DMS114 treated with DMSO at 0.1 percent for 48 hours (cell line): ENCODE measurements at regions not wholly inside any gene's neighbourhood (a gene's known extent, or its start where the extent isn't known, plus 50 kb on each side); places are given as distances from the start of the nearest gene placed in this dataset.

Source experiments
- DNase-seq: peaks from one replicate; lab custom pipeline; 2025; ENCODE audit not compliant: unreplicated experiment; lab: John Stamatoyannopoulos, UW

- no peak for DNase-seq
Observed at GRCh38 chr3:30292192-30292893, 314.1 kb upstream of the TGFBR2 start.

- no peak for DNase-seq
Observed at GRCh38 chr3:30293621-30294240, 312.7 kb upstream of the TGFBR2 start.

GRCh38 chr3:30294241-30294667 is 312.1 kb upstream of the TGFBR2 start:
- no peak for DNase-seq

- no peak for DNase-seq
Observed at GRCh38 chr3:30297112-30297511, 309.3 kb upstream of the TGFBR2 start.

GRCh38 chr3:30299674-30300385 is 306.6 kb upstream of the TGFBR2 start:
- DNase-seq, result no peak

DNA sequence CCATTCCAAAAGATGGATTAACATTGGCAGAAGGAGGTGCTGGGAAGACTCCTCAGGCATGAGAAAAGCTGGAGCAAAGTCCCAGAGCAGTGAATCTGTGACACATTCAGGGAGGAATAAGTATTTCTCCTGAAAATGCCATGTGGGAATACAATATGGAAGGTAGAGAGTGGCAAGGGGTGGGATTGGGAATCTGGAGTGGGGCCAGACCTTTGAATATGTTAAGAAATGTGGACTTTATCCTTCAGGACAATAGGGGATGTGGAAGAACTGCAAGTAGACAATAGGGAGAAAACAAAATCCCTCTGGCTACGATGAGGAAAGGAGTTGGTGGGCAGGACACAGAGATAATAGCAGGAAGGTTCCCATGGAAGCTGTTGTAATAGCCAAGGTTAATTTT is 305.6 kb upstream of the TGFBR2 start:
- no peak for DNase-seq

- DNase-seq, result no peak
Observed at GRCh38 chr3:30302027-30302426, 304.4 kb upstream of the TGFBR2 start.

GRCh38 chr3:30303770-30304169 is 302.6 kb upstream of the TGFBR2 start:
- DNase-seq, result no peak

GRCh38 chr3:30305021-30305420 is 301.4 kb upstream of the TGFBR2 start:
- no peak for DNase-seq

DNA sequence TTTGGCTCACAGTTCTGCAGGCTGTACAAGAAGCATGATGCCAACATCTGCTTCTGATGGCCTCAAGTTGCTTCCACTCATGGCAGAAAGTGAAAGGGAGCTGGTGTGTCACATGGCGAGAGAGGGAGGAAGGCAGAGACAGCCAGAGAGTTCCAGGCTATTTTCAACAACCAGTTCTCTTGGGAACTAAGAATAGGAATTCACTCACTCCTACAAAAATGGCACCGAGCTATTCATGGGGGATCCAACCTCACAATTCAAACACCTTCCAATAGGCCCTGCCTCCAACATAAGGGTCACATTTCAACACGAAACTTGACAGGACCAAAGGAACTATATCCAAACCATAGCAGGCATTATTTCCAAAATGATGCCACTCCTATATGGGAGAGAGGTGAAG is 299.5 kb upstream of the TGFBR2 start:
- DNase-seq, result no peak

DNA sequence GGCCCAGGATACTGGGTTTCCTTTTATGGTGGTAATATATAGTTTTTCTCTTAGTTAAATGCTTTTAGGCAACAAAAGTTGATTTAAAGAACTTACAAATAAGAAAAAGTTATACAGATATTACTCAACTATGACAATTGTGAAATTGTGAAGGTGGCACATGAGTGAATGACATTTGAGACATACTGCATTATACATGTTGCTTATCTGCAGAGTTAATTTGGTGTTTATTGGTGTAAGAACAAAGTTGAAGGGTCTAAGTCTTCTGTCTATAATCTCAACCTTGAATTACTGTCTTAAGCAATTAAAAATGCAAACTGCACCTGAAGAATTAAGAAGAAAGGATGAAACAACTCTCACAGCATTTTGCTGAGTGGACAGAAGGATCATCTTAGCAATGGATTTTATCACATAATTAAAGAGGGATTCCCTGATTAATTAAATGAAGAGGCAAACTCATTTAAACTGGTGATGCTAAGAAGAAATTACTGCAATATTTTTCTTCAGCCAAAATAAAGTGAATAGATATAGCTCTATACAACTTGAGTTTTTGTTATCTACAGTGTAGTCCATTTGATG is 298.9 kb upstream of the TGFBR2 start:
- DNase-seq, result no peak

DNA sequence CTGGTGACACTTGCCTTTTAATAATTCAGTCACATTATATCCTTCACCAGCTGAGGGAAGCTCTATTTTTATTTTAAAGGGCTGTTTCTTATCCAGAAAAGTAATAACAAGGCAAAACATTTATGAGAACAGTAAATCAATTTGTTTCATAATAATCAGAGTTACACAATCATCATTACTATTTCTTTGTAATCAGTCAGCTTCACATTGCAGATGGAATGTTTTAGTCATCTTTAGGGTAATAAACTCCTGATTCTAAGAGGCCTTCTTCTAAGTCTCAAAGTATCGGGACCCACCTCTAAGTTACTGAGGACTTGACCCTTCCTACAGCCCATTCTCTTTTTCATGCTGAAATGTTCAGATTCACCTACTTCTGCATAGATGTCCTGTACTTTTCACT is 298.3 kb upstream of the TGFBR2 start:
- DNase-seq, result no peak

GRCh38 chr3:30309961-30310954 is 296.1 kb upstream of the TGFBR2 start:
- no peak for DNase-seq

DNA sequence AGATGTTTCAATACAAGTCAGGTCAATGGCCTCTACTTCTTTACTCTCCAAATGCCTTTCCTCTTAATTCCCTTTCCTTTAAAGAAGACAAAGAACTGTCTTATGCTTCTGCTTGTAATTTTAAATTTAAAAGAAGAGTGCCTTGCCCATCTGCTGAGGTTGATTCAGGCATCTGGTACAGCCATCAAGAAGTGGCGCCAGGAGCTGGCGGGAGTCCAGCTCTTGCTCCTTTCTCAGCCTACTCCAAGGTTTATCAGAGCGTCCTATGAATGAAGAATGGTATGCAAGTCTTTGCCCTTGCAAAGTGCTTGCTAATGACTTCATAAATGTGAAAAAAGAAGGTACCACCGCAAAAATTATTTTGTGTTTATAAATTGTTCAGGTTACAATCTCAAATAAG is 294.6 kb upstream of the TGFBR2 start:
- DNase-seq, result no peak

- no peak for DNase-seq
Observed at GRCh38 chr3:30313840-30314239, 292.6 kb upstream of the TGFBR2 start.

- no peak for DNase-seq
Observed at GRCh38 chr3:30314757-30315325, 291.6 kb upstream of the TGFBR2 start.

DNA sequence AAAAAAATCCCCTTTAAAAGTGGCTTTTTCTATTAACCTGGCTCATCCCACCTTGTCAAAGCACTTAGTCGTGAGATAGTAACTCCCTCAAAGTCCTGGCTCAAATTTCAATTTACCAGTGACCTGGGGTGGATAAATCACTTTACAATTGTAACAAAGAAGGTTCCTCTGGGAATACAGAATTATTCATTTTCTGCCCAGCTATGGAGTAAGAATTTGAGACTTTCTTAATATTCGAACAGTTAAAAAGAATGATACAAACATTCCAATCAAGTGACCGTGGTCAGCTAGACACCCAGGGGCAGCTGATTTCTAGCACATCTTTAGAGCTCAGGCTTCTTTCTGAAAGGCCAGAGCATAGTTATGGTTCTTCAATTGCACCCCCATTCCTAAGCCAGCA is 291.0 kb upstream of the TGFBR2 start:
- DNase-seq, result no peak

DNA sequence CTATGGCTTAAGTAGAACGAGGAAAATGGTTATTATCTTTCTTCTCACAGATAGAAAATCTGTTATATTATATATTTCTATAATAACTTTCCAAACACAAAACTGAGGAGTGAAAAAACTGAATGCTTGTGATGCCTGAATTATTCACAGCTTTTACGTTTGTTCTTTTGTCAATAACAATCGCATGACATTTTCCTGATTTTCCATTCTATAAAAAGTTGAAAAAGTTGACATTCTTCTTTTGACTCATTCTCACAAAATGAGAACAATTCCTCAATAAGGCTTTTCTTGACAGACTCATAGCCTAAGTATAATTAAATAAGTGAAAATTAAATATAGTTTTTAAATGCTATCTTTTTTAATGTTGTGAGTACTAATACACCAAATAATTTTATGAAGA is 288.8 kb upstream of the TGFBR2 start:
- DNase-seq, result no peak

GRCh38 chr3:30318110-30318509 is 288.3 kb upstream of the TGFBR2 start:
- no peak for DNase-seq

GRCh38 chr3:30319713-30320112 is 286.7 kb upstream of the TGFBR2 start:
- no peak for DNase-seq
